RWPE1 (cell line): ENCODE measurements at regions not wholly inside any gene's neighbourhood (a gene's known extent, or its start where the extent isn't known, plus 50 kb on each side); places are given as distances from the start of the nearest gene placed in this dataset.

Experiments
- CTCF ChIA-PET: fragments of 350-600 bp; sonication (Branson Sonifier 250); formaldehyde crosslinking; extraction: SDS; loops from one replicate; lab custom pipeline; 2021; lab: Yijun Ruan, JAX
- POLR2A ChIA-PET: fragments of 400-600 bp; formaldehyde crosslinking; extraction: SDS; loops from one replicate; lab custom pipeline; 2020; ENCODE audit warnings: antibody characterized with exemption; ENCODE audit not compliant: low non-redundant PET; lab: Yijun Ruan, JAX
- DNase-seq: peaks from one replicate; pipeline ENCODE4 v3.0.0; 2012; ENCODE audit warnings: low spot score
- H3K27ac ChIP-seq: fragments of 450-650 bp; 2 replicates; pipeline ENCODE4 v1.5.1; 2017
- TF ChIP-seq, protein P1 (sequence below): fragments of 450-650 bp; conservative IDR thresholded peaks from 2 replicates; pipeline ENCODE4 v1.5.1; 2017; ENCODE audit warnings: low read depth, mild to moderate bottlenecking

GRCh38 chr21:31395268-31395667 lies 51.2 kb upstream of the TIAM1 start:
- ChIA-PET POLR2A (no interaction called here), CTCF (no interaction called here)
- H3K27ac ChIP-seq, result no peak overlapping the region
- DNase-seq, result no peak
- TF ChIP-seq, protein P1, sequence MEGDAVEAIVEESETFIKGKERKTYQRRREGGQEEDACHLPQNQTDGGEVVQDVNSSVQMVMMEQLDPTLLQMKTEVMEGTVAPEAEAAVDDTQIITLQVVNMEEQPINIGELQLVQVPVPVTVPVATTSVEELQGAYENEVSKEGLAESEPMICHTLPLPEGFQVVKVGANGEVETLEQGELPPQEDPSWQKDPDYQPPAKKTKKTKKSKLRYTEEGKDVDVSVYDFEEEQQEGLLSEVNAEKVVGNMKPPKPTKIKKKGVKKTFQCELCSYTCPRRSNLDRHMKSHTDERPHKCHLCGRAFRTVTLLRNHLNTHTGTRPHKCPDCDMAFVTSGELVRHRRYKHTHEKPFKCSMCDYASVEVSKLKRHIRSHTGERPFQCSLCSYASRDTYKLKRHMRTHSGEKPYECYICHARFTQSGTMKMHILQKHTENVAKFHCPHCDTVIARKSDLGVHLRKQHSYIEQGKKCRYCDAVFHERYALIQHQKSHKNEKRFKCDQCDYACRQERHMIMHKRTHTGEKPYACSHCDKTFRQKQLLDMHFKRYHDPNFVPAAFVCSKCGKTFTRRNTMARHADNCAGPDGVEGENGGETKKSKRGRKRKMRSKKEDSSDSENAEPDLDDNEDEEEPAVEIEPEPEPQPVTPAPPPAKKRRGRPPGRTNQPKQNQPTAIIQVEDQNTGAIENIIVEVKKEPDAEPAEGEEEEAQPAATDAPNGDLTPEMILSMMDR, result no peak

DNA sequence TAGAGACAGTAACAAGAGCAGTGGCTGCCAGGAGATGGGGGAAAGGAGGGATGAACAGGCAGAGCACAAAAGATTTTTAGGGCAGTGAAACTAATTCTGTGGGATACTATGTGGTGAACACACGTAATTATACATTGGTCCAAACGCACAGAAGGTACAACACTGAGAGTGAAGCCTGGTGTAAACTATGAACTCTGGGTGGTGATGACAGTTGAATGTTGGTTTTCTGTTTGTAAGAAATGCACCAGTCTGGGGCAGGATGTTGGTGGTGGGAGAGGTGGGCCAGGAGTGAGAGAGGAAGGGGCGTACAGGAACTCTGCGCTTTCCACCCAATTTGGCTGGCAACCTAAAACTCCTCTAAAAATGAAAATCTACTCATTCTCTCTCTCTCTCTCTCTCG lies 50.2 kb upstream of the TIAM1 start:
- no peak overlapping the region for H3K27ac ChIP-seq
- ChIA-PET POLR2A (no interaction called here), CTCF (no interaction called here)
- TF ChIP-seq, protein P1, result no peak
- DNase-seq, result no peak
